K562 (cell line): ENCODE measurements at regions not wholly inside any gene's neighbourhood (a gene's known extent, or its start where the extent isn't known, plus 50 kb on each side); places are given as distances from the start of the nearest gene placed in this dataset.

Source experiments
- ATAC-seq: fragments of 200-7000 bp; cut with Tn5 transposase; 3 replicates; pipeline ENCODE4 v1.9.1; 2020; ENCODE audit warnings: moderate library complexity
- BruUV-seq: library from RNA; stranded (reverse); fragments of 400-500 nt; replicated peaks from 2 replicates; lab custom pipeline; 2021; lab: Mats Ljungman, UMichigan
- CTCF ChIA-PET: fragments of 300-600 bp; formaldehyde crosslinking; extraction: SDS; loops from one replicate; lab custom pipeline; 2021; ENCODE audit warnings: low intra/inter-chr PET ratio; lab: Yijun Ruan, JAX
- POLR2A ChIA-PET: fragments of 300-600, 350-650 bp; sonication (Branson Sonifier 250); formaldehyde crosslinking; extraction: SDS; loops from one replicate; lab custom pipeline; 2021; ENCODE audit warnings: antibody characterized with exemption, inconsistent platforms; lab: Yijun Ruan, JAX
- DNase-seq, 4 experiments: peaks; one replicate each; pipeline versions ENCODE4 v3.0.0 to v3.0.0-alpha.2; 2011 to 2018; ENCODE audit warnings: low spot score in 3 of 4, mixed read lengths in 3 of 4; ENCODE audit errors: extremely low read depth in 1 of 4
- FAIRE-seq: peaks from 2 replicates; lab custom pipeline; 2011; peaks lifted over from hg19 to GRCh38; lab: Jason Lieb, UNC
- H2AFZ ChIP-seq: 2 replicates; pipeline ENCODE4 v1.6.0; 2011; ENCODE audit warnings: low read depth, low read length, control low read depth, inconsistent platforms
- H3K27ac ChIP-seq: fragments of 200-600 bp; 3 replicates; pipeline ENCODE4 v1.8.0; 2011; ENCODE audit warnings: low read depth, mild to moderate bottlenecking, control low read depth, inconsistent platforms, low read length, moderate library complexity, mixed read lengths; ENCODE audit errors: extremely low read depth
- H3K27me3 ChIP-seq, 2 experiments: fragments of 300-600 bp in 1 of 2; 2 replicates in 1 of 2; 3 replicates in 1 of 2; pipeline versions ENCODE4 v1.6.0 to v1.8.0; 2011; ENCODE audit warnings: inconsistent platforms in 2 of 2, low read length in 2 of 2, mild to moderate bottlenecking in 1 of 2, mixed read lengths in 1 of 2, moderate library complexity in 1 of 2; ENCODE audit not compliant: control insufficient read depth in 2 of 2, insufficient read depth in 2 of 2
- H3K36me3 ChIP-seq: fragments of 300-600 bp; 3 replicates; pipeline ENCODE4 v1.8.0; 2011; ENCODE audit warnings: mild to moderate bottlenecking, low read length, inconsistent platforms; ENCODE audit not compliant: control insufficient read depth, insufficient read depth
- H3K4me1 ChIP-seq, 2 experiments: fragments of 200-600 bp in 1 of 2; replicated peaks in 1 of 2; 2 replicates in 1 of 2; 3 replicates in 1 of 2; pipeline versions ENCODE4 v1.5.1 to v1.8.0; 2011; ENCODE audit warnings: inconsistent platforms in 2 of 2, low read length in 2 of 2, mild to moderate bottlenecking in 1 of 2, mixed read lengths in 1 of 2, moderate library complexity in 1 of 2; ENCODE audit not compliant: control insufficient read depth in 2 of 2, insufficient read depth in 2 of 2
- H3K4me2 ChIP-seq: 2 replicates; pipeline ENCODE4 v1.6.1; 2011; ENCODE audit warnings: low read length, control low read depth, inconsistent platforms, mixed read lengths; ENCODE audit not compliant: insufficient read depth
- H3K4me3 ChIP-seq: fragments of 200-600 bp; sonication (generic), shearing (Covaris generic); 2 replicates; pipeline ENCODE4 v1.5.1; 2016; ENCODE audit warnings: control low read depth, inconsistent platforms
- H3K79me2 ChIP-seq: fragments of 200-600 bp; 3 replicates; pipeline ENCODE4 v1.8.0; 2011; ENCODE audit warnings: low read length, inconsistent platforms; ENCODE audit not compliant: control insufficient read depth, insufficient read depth
- H3K9ac ChIP-seq, 2 experiments: 2 replicates each; pipeline versions ENCODE4 v1.6.0 to v1.6.1; 2011; ENCODE audit warnings: low read depth in 2 of 2, low read length in 2 of 2, control low read depth in 1 of 2, inconsistent platforms in 1 of 2, mild to moderate bottlenecking in 1 of 2, mixed read lengths in 1 of 2; ENCODE audit not compliant: insufficient read depth in 1 of 2
- H3K9me1 ChIP-seq: one replicate; pipeline ENCODE4 v1.6.0; 2011; ENCODE audit warnings: inconsistent platforms, mild to moderate bottlenecking, low read length, moderate library complexity; ENCODE audit not compliant: control insufficient read depth, insufficient read depth
- H3K9me3 ChIP-seq: replicated peaks from 2 replicates; pipeline ENCODE4 v1.5.1; 2011; ENCODE audit warnings: low read depth, low read length, inconsistent platforms; ENCODE audit not compliant: control insufficient read depth, insufficient read depth
- H4K20me1 ChIP-seq: replicated peaks from 2 replicates; pipeline ENCODE4 v1.6.1; 2011; ENCODE audit warnings: low read length, inconsistent platforms, mixed read lengths; ENCODE audit not compliant: control insufficient read depth, insufficient read depth
- CBX1 ChIP-seq: sonication (generic); IDR thresholded peaks from 2 replicates; pipeline ENCODE4 v1.6.1; 2016; ENCODE audit warnings: antibody characterized with exemption, low read depth, mild to moderate bottlenecking
- CBX8 ChIP-seq: fragments of 200-600 bp; sonication (generic); IDR thresholded peaks from 2 replicates; pipeline ENCODE4 v1.6.1; 2012; ENCODE audit warnings: borderline replicate concordance, mixed run types, low read depth, mild to moderate bottlenecking, moderate library complexity, mixed read lengths, low read length, control low read depth, inconsistent platforms; ENCODE audit not compliant: poor library complexity, severe bottlenecking; ENCODE audit errors: extremely low read depth
- ETS1 ChIP-seq: conservative IDR thresholded peaks from 2 replicates; pipeline ENCODE4 v1.6.1; 2011; ENCODE audit warnings: low read depth, mild to moderate bottlenecking, low read length; ENCODE audit not compliant: control insufficient read depth
- MNT ChIP-seq, 2 experiments: fragments of 450-650 bp; conservative IDR thresholded peaks; 2 replicates each; pipeline ENCODE4 v1.6.1; 2017; ENCODE audit warnings: mild to moderate bottlenecking in 2 of 2, moderate library complexity in 2 of 2
- MYC ChIP-seq, 2 experiments: fragments of 250-450 bp in 1 of 2; sonication (Bioruptor Pico) in 1 of 2; IDR thresholded peaks; 2 replicates each; pipeline versions ENCODE4 v1.5.1 to v1.6.1; 2012 to 2021; ENCODE audit warnings: low read depth in 2 of 2, borderline replicate concordance in 1 of 2, improper control_type of control experiment in 1 of 2, low read length in 1 of 2, mild to moderate bottlenecking in 1 of 2, moderate library complexity in 1 of 2
- SUPT5H ChIP-seq: fragments of 450-650 bp; IDR thresholded peaks from 2 replicates; pipeline ENCODE4 v1.6.1; 2016
- ZNF224 ChIP-seq: sonication (generic); formaldehyde crosslinking; IDR thresholded peaks from 2 replicates; pipeline ENCODE4 v1.8.0; 2022; ENCODE audit warnings: mild to moderate bottlenecking, missing genetic modification reagents
- WGBS: fragments of 100-300 bp; shearing (Covaris generic); methylation state at CpG from one replicate; pipeline ENCODE4 v1.1.6; 2016; ENCODE audit warnings: low coverage, mixed read lengths; ENCODE audit not compliant: insufficient coverage; ENCODE audit errors: missing lambda C conversion rate; 5-methylcytosine and 5-hydroxymethylcytosine counted together
- in situ Hi-C: fragments of 300-500 bp; cut with MboI; formaldehyde crosslinking; loops from 4 replicates; pipeline ENCODE4 v1.15.0; 2018; ENCODE audit warnings: inconsistent platforms, mixed read lengths
- intact Hi-C: fragments of 100-400 bp; cut with micrococcal nuclease; formaldehyde crosslinking; loops from 2 replicates; pipeline ENCODE4 v1.14.2; 2022

- Histone ChIP-seq H3K4me2 (no peak overlapping the region), H3K9me3 (no peaks in the 10 kb centered on the region), H3K36me3 (no peaks in the 10 kb centered on the region), H2AFZ (no peak overlapping the region), H3K9me1 (no peaks in the 10 kb centered on the region), H3K27ac (no peak overlapping the region), H3K79me2 (no peaks in the 10 kb centered on the region), H3K4me3 (no peak overlapping the region), H3K27me3 (no peaks in the 10 kb centered on the region), H3K9ac (no peak overlapping the region), H4K20me1 (no peaks in the 10 kb centered on the region), H3K4me1 (no peaks in the 10 kb centered on the region)
- DNase-seq (no peak), ATAC-seq (no peak), FAIRE-seq (no peak)
- 0% methylated on average over 2 of the region's 2 CpGs for WGBS
- BruUV-seq, result no TSS peak
- intact Hi-C loops, result no loop called here
- in situ Hi-C loops, result no loop called here
- no peak for TF ChIP-seq CBX1
- no peak for TF ChIP-seq ETS1
- TF ChIP-seq SUPT5H, result no peak
- TF ChIP-seq ZNF224 (CRISPR knock-in tag), result no peak
- no peak for TF ChIP-seq CBX8
- no peak for TF ChIP-seq MNT (conservative IDR thresholded peaks at IDR 0.05)
- TF ChIP-seq MYC (IDR thresholded peaks at IDR 0.05; ENCODE audit: low read depth, low read length), result no peak
- TF ChIP-seq MYC (CRISPR knock-in tag; IDR thresholded peaks at IDR 0.05; ENCODE audit: borderline replicate concordance, low read depth), result no peak
- ChIA-PET POLR2A (no interaction called here), CTCF (no interaction called here)
These were observed 133.8 kb upstream of the MGAT4C start for GRCh38 chr12:86389949-86390348.
